ENCODE measurements at regions not wholly inside any gene's neighbourhood (a gene's known extent, or its start where the extent isn't known, plus 50 kb on each side); places are given as distances from the start of the nearest gene placed in this dataset.
A peak's percentile ranks its signal among the peaks of the same experiment; 100 is the strongest.
"Not testable (repeated sequence)": the region's sequence is repeated elsewhere in the genome, so short reads cannot be mapped to it uniquely, and the experiment has no call there.

- DNase-seq (ENCODE audit: low spot score in 2 of 2) (no peak), FAIRE-seq (no peak)
These were observed 131.7 kb downstream of the GPX5 start for GRCh38 chr6:28657381-28657768.

DNA sequence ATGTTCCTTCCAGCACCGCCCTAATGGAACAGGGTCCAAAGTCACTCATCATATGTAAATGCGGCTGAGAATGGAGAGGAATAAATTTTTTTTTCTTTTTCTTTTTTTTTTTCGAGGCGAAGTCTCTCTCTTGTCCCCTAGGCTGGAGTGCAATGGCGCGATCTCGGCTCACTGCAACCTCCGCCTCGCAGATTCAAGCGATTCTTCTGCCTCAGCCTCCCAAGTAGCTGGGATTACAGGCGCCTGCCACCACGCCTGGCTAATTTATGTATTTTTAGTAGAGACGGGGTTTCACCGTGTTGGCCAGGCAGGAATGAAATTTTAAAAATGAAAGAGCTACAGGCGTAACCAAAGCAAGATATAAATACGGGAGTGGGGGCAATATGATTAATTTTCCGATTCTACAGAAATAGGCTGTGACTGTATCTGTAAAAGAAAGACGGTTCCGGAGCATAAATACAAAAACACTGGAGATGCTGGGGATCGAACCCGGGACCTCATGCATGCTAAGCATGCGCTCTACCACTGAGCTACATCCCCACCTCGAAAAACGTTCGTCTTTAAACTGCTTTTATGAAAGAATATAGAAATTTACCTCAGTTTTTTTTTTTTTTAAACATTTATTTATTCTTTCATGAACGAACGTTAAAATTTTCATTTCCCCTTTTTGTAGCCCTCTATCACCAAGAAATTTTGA lies 132.2 kb downstream of the GPX5 start:
- FAIRE-seq (no peak), DNase-seq (ENCODE audit: low spot score in 2 of 2) (no peak)

GRCh38 chr6:28658475-28659249 lies 133.0 kb downstream of the GPX5 start:
- DNase-seq (ENCODE audit: low spot score in 2 of 2) (no peak), FAIRE-seq (no peak)

- FAIRE-seq (no peak), DNase-seq (ENCODE audit: low spot score in 2 of 2) (no peak)
These were observed 133.5 kb downstream of the GPX5 start for GRCh38 chr6:28659250-28659566.

DNA sequence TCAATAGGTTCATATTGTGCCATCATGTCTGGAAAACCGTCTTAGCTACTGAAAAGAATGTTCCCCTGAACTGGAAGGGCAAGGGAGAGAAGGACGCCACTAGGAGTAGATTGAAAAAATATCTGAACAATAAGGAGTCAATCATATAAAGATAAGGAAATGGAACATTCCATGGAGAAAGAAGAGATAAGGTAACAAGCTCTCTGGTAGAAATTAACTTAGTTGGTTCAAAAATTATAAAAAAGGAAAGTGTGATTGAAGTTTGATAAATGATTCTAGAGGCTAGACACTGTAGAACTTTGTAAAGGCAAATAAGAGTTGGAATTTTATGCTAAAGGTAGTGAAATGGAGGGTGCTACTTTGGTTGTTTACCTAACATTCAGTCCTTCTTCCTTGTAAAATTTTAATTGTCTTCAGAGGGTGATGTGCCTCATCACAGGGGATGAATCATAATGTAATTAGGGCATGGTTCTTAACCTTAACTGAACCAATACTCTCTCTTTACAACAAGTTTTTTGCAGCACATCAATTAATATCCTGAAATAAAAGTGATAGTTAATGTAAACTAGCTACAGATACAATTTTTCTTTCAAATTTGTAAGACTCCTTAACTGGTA lies 135.5 kb downstream of the GPX5 start:
- no peak for FAIRE-seq
- DNase-seq (ENCODE audit: low spot score in 2 of 2), result no peak

DNA sequence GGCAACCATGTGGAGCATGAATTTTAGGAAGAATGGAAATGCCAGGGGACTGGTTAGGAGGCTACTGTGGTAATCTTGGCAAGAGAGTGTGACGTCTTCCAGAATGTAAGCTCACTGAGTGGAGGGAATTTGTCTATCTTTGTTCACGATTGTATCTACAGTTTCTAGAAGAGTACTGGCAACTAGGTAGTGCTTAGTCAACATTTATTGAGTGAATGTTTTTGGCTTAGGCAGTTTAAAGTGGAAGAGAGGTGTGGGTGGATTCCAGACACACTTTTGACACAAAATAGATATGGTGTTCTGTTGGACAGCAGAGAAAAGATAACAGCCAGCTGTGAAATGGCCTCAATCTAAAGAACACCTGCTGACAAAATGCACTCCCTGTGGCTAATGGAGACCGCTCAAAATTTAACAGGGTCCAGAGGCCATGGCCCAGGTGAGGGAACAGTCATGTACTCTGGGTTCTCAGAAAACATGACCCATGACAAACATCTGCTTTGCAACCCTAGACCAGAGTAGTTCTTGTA lies 139.3 kb downstream of the GPX5 start:
- DNase-seq (ENCODE audit: low spot score in 2 of 2), result no peak
- FAIRE-seq, result no peak

DNA sequence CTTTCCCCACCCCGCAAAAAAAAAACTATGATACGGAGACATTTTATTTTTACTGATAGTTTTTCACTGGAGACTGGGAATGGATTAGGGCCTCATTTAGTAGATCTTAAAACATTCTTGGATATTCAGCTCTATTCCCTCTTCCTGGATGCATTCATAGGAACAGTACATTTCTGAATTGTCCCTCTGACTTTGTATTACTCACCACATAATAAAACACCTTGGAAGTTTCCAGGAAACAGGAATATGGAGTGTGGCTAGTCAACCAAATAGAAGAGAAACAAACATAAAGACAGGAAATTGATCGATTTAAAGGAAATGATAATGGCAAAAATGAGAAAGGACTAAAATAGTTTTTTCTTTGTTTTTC lies 147.7 kb downstream of the GPX5 start:
- DNase-seq (ENCODE audit: low spot score in 2 of 2), result no peak
- FAIRE-seq, result no peak

DNA sequence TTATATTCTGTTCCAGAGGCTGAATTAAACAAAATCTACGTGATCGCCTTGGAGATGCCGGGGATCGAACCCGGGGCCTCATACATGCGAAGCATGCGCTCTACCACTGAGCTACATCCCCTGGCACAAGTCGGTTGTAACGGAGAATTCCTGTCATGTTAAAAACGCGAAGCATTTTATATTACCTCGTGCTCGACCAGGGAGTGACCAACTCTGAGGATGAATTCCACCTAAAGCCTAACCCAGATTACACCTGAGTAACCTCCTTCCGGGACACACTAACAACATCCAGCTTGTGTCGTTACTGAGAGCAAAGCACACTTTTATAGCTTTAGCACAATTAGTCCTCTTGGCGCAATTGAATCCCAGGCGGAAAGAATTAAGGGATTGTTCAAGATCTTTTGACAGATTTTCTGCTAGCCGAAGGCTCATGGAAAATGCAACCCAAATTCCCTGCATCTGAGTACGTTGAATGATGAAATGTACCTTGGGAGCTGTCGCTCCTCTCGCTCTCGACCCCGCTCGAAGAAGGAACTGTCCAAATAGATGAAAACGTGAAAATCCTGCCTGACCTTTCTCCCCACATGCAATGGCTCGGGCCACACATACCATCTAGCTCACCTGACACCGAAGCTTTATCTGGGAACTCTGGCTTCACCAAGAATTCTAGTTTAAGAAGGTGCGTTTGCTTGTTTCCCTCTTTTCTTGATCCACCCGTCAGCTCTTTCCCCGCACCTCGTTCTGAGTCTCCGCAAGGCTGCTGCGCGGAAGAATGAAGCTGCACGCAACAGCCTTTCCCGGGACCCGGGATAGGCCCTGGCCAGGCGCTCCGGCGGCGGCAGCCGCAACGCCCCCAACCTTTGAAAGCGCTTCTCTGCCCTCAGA lies 148.3 kb downstream of the GPX5 start:
- FAIRE-seq (no peak), DNase-seq (ENCODE audit: low spot score in 2 of 2) (peak in 1 of 2 donors; percentile 33)

DNA sequence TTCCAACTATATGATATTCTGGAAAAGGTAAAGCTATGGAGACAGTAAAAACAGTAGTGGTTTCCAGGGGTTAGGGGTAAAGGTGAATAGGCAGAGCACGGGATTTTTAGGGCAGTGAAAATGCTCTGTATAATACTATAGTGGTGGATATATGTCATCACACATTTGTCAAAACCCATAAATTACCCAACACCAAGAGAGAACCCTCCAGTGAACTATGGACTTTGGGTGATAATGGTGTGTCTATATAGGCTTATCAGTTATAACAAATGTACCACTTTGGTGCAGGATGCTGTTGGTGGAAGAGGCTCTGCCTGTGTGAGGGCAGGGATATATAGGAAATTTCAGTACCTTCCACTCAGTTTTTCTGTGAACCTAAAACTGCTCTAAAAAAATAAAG lies 149.9 kb downstream of the GPX5 start:
- FAIRE-seq, result no peak
- DNase-seq (ENCODE audit: low spot score in 2 of 2), result no peak

- FAIRE-seq (no peak), DNase-seq (ENCODE audit: low spot score in 2 of 2) (no peak)
These were observed 156.9 kb downstream of the GPX5 start for GRCh38 chr6:28682542-28682941.

GRCh38 chr6:28682956-28683685 lies 157.4 kb downstream of the GPX5 start:
- DNase-seq (ENCODE audit: low spot score in 2 of 2); FAIRE-seq: not testable (repeated sequence)

- FAIRE-seq (no peak), DNase-seq (ENCODE audit: low spot score in 2 of 2) (no peak)
These were observed 158.4 kb downstream of the GPX5 start for GRCh38 chr6:28683945-28684538.

DNA sequence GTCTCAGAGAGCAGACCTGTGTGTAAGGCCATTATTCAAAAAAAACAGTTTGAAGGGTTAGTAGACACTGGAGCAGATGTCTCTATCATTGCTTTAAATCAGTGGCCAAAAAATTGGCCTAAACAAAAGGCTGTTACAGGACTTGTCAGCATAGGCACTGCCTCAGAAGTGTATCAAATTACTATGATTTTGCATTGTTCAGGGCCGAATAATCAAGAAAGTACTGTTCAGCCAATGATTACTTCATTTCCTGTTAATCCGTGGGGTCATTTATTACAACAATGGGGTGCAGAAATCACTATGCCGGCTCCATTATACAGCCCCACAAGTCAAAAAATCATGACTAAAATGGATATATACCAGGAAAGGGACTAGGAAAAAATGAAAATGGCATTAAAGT lies 160.3 kb downstream of the GPX5 start:
- not testable (repeated sequence) for FAIRE-seq; DNase-seq (ENCODE audit: low spot score in 2 of 2)

DNA sequence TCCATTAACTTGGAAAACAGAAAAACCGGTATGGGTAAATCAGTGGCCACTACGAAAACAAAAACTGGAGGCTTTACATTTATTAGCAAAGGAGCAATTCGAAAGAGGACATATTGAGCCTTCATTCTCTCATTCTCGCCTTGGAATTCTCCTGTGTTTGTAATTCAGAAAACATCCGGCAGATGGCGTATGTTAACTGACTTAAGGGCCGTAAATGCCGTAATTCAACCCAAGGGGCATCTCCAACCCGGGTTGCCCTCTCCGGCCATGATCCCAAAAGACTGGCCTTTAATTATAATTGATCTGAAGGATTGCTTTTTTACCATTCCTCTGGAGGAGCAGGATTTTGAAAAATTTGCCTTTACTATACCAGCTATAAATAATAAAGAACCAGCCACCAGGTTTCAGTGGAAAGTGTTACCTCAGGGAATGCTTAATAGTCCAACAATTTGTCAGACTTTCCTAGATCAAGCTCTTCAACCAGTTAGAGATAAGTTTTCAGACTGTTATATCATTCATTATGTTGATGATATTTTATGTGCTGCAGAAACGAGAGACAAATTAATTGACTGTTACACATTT lies 160.9 kb downstream of the GPX5 start:
- DNase-seq (ENCODE audit: low spot score in 2 of 2) (peak; percentile 13 to 27), FAIRE-seq (peak; percentile 15)

DNA sequence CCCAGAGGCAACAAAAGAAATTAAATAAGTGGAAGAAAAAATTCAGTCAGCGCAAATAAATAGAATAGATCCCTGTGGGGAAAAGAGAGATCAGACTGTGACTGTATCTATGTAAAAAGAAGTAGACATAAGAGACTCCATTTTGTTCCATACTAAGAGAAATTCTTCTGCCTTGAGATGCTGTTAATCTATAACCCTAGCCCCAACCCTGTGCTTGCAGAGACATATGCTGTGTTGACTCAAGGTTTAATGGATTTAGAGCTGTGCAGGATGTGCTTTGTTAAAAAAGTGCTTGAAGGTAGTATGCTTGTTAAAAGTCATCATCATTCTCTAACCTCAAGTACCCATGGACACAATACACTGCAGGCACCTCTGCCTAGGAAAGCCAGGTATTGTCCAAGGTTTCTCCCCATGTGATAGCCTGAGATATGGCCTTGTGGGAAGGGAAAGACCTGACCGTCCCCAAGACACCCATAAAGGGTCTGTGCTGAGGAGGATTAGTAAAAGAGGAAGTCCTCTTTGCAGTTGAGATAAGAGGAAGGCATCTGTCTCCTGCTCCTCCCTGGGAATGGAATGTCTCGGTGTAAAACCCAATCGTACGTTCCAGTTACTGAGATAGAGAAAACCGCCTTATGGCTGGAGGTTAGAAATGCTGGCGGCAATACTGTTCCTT lies 161.8 kb downstream of the GPX5 start:
- not testable (repeated sequence) for DNase-seq (ENCODE audit: low spot score in 2 of 2); FAIRE-seq

- FAIRE-seq, result not testable (repeated sequence)
These were observed 166.3 kb downstream of the GPX5 start for GRCh38 chr6:28691991-28692390.

GRCh38 chr6:28693033-28693750 lies 167.5 kb downstream of the GPX5 start:
- DNase-seq (ENCODE audit: low spot score in 2 of 2), result no peak
- no peak for FAIRE-seq

More at GRCh38 chr6:28691991-28692390, 166.3 kb downstream of the GPX5 start:
- DNase-seq (ENCODE audit: low spot score in 2 of 2), result not testable (repeated sequence)

Measured in frontal cortex (tissue), 3 donors.